Gastrocnemius medialis (tissue), 4 donors: ENCODE measurements at regions not wholly inside any gene's neighbourhood (a gene's known extent, or its start where the extent isn't known, plus 50 kb on each side); places are given as distances from the start of the nearest gene placed in this dataset.

Source experiments
- ATAC-seq, 2 donors: fragments of 150-250 bp; one replicate each; pipeline ENCODE4 v1.9.1; 2016
- DNase-seq, 2 donors: peaks; one replicate each; pipeline ENCODE4 v3.0.0-alpha.2; 2019
- H3K27ac ChIP-seq, 4 donors: fragments of 200-600 bp; sonication (generic); 1 replicate in 1 of 4; 2 replicates in 3 of 4; pipeline ENCODE4 v1.5.1; 2016 to 2018; ENCODE audit warnings: mild to moderate bottlenecking in 2 of 4, moderate library complexity in 1 of 4
- H3K27me3 ChIP-seq, 3 donors: fragments of 200-600 bp; sonication (generic) in 2 of 3; 1 replicate in 1 of 3; 2 replicates in 2 of 3; pipeline versions ENCODE4 v1.5.1 to v1.6.0; 2016 to 2019; ENCODE audit warnings: mild to moderate bottlenecking in 1 of 3, moderate library complexity in 1 of 3
- H3K36me3 ChIP-seq, 2 donors: fragments of 200-600 bp; sonication (generic) in 1 of 2; one replicate each; pipeline ENCODE4 v1.5.1; 2017 to 2018
- H3K4me1 ChIP-seq, 2 donors: fragments of 200-600 bp; sonication (generic) in 1 of 2; one replicate each; pipeline ENCODE4 v1.5.1; 2016 to 2017; ENCODE audit warnings: mild to moderate bottlenecking in 2 of 2
- H3K4me3 ChIP-seq, 4 donors: fragments of 200-600 bp; sonication (generic) in 3 of 4; 1 replicate in 1 of 4; 2 replicates in 3 of 4; pipeline ENCODE4 v1.5.1; 2016 to 2019; ENCODE audit warnings: mild to moderate bottlenecking in 2 of 4
- H3K9me3 ChIP-seq, 3 donors: fragments of 200-600 bp; sonication (generic) in 2 of 3; 1 replicate in 1 of 3; 2 replicates in 2 of 3; pipeline ENCODE4 v1.5.1; 2016 to 2019
- POLR2A ChIP-seq, 2 donors: fragments of 450-650 bp; IDR thresholded peaks; one replicate each; pipeline ENCODE4 v1.6.1; 2017; ENCODE audit warnings: antibody characterized with exemption in 2 of 2, mild to moderate bottlenecking in 2 of 2, moderate library complexity in 2 of 2
- in situ Hi-C, 4 donors: fragments of 200-750 bp; cut with MboI; loops; one replicate each; pipeline versions ENCODE4 v1.15.0 to v1.8.0; 2017; ENCODE audit warnings: low sequenced_read_pairs in 4 of 4
- intact Hi-C: fragments of 100-400 bp; cut with DNase I; formaldehyde crosslinking; loops from one replicate; pipeline ENCODE4 v1.15.1; 2023; ENCODE audit warnings: low total_unique reads
- TF ChIP-seq, protein P1 (sequence below), 5 experiments: fragments of 450-650 bp in 3 of 5; fragments of 200-600 bp in 2 of 5; sonication (generic) in 2 of 5; IDR thresholded peaks in 4 of 5; conservative IDR thresholded peaks in 1 of 5; 1 replicate in 4 of 5; 2 replicates in 1 of 5; pipeline ENCODE4 v1.5.1; 2016 to 2019; ENCODE audit warnings: antibody characterized with exemption in 5 of 5, mild to moderate bottlenecking in 3 of 5, moderate library complexity in 3 of 5

DNA sequence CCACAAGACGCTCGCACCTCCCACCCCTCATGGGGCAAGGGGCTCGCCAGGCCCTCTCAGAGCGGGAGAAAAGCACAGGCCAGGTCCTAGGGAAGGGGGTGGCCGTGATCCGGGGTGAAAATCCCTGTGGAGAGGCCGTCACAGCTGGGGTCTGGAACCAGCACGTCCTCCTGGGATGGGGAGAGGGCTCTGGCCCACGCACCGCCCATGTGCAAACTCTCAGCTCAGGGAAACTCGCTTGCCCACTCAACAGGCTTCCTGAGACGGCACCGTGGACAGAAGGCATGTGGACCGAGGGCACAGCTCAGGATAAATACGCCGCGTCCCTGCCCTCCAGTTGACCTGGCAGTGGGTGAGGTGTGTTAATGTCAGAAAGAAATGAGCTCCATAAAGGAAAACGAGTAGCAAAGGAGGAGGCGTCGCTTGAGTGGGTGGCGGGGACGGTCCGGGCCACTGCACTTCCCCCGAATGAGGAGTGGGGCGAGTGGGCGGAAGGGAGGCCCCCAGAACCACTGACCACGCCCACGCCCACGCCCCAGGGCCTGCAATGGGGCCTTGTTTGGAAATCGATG is 57.6 kb upstream of the GALNT9 start:
- H3K27ac ChIP-seq: no peak overlapping the region
- in situ Hi-C loops (loop anchor here in 1 of 4 donors (25.0 kb wide), 1 partner anchor 100 kb away; no protein-coding TSS in a partner anchor), intact Hi-C loops (no loop called here)
- H3K4me1 ChIP-seq: no peaks in the 10 kb centered on the region
- DNase-seq (no peak), ATAC-seq (no peak)
- TF ChIP-seq, protein P1, sequence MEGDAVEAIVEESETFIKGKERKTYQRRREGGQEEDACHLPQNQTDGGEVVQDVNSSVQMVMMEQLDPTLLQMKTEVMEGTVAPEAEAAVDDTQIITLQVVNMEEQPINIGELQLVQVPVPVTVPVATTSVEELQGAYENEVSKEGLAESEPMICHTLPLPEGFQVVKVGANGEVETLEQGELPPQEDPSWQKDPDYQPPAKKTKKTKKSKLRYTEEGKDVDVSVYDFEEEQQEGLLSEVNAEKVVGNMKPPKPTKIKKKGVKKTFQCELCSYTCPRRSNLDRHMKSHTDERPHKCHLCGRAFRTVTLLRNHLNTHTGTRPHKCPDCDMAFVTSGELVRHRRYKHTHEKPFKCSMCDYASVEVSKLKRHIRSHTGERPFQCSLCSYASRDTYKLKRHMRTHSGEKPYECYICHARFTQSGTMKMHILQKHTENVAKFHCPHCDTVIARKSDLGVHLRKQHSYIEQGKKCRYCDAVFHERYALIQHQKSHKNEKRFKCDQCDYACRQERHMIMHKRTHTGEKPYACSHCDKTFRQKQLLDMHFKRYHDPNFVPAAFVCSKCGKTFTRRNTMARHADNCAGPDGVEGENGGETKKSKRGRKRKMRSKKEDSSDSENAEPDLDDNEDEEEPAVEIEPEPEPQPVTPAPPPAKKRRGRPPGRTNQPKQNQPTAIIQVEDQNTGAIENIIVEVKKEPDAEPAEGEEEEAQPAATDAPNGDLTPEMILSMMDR (IDR thresholded peaks at IDR 0.05 in 4 of 5, conservative IDR thresholded peaks at IDR 0.05 in 1 of 5): no peak
- TF ChIP-seq POLR2A (IDR thresholded peaks at IDR 0.05): no peak
- H3K4me3 ChIP-seq: no peak overlapping the region
- H3K36me3 ChIP-seq: no peaks in the 10 kb centered on the region
- H3K9me3 ChIP-seq: no peaks in the 10 kb centered on the region
- peaks cover 20 to 40% (median 40%) of the 10 kb centered on the region in 3 donors for H3K27me3 ChIP-seq

DNA sequence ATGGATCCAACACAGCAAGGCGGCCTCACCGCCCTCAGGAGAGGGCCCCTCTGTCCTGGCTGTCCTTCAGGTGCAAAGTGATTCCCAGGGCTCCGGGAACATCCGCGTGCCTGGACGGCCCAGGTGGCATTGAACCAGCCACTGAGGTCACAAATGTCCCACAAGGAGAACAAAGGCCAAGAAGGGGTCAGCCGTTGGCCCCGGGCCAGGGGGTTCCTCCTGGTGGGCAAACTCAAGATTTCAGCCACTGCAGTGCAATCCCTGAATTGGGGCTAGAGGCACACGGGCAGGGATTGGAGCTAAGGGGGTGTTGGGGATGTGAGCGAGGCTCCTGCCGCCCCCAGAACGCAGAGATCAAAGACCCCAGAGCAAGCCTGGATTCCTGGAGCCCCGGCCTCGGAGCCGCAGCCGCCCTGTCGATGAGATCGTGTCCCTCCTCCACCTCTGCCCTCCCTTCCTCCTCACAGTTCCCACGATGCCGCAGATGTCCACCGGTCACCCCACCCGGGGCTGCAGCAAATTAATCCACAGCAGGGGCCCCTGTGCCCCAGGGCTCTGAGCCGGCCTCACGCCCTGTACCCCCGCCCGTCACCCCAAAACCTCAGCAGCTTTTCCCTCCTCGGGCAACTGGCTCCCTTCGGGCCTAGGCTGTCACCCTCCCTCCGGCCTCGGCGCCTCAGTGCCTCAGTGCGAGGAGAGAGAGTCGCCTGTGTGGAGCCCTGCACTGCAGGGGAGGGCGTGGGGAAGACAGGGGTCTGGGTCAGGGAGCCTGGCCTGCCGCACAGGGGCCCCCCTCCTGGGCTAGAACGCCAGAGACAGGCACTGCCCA is 56.7 kb upstream of the GALNT9 start:
- no peak overlapping the region for H3K27ac ChIP-seq
- in situ Hi-C loops: loop anchor here in 1 of 4 donors (25.0 kb wide), 1 partner anchor 99 kb away; no protein-coding TSS in a partner anchor
- no peak for DNase-seq
- H3K9me3 ChIP-seq: no peaks in the 10 kb centered on the region
- TF ChIP-seq, protein P1 (IDR thresholded peaks at IDR 0.05 in 4 of 5, conservative IDR thresholded peaks at IDR 0.05 in 1 of 5): no peak
- no peak for TF ChIP-seq POLR2A (IDR thresholded peaks at IDR 0.05)
- no peak overlapping the region for H3K4me3 ChIP-seq
- peaks cover 25 to 48% (median 43%) of the 10 kb centered on the region in 3 donors for H3K27me3 ChIP-seq
- no peak for ATAC-seq
- no peaks in the 10 kb centered on the region for H3K4me1 ChIP-seq
- intact Hi-C loops: no loop called here
- no peaks in the 10 kb centered on the region for H3K36me3 ChIP-seq

DNA sequence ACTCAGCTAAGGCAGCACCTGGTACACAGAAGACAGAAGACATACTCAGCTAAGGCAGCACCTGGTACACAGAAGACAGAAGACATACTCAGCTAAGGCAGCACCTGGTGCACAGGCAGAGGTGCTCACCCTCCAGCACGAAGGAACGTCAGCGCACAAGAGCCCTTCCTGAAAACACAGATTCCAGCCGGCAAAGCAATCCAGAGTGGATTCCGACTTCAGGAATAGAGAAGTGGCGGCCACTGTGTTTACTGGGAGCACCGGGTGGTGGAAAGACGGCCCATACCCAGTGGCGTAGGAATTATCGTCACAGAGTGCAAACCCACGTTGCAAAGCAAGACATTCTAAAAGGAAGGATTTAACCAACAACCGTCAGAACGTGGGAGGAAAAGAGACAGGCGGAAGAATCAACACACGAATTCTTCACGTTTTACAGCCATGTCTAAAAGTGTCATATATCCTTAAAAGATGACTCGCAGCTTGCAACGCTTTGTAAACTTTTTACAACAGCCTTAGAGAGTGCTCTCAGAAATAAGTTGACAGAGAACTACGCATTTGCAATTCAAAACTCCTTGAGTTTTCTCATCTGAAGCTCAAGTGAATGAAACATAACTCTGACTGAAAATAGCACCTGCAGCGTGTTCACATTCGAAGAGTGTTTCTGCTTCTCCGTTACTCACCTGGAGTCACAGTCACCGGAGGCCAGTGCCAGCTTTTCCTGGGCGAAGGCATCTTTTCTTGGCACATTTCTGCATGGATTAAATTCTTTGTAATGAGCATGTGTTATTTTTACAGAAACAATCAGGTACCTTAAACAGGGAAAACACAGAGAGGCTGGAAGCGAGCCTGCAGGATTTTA is 55.8 kb upstream of the GALNT9 start:
- Histone ChIP-seq H3K36me3 (no peaks in the 10 kb centered on the region), H3K27me3 (peaks cover 34 to 55% (median 51%) of the 10 kb centered on the region in 3 donors), H3K4me1 (no peaks in the 10 kb centered on the region), H3K4me3 (no peak overlapping the region), H3K27ac (no peak overlapping the region), H3K9me3 (no peaks in the 10 kb centered on the region)
- no peak for DNase-seq
- no peak for ATAC-seq
- intact Hi-C loops (no loop called here), in situ Hi-C loops (loop anchor here in 1 of 4 donors (25.0 kb wide), 1 partner anchor 98 kb away; no protein-coding TSS in a partner anchor)
- TF ChIP-seq, protein P1 (IDR thresholded peaks at IDR 0.05 in 4 of 5, conservative IDR thresholded peaks at IDR 0.05 in 1 of 5): no peak
- TF ChIP-seq POLR2A (IDR thresholded peaks at IDR 0.05): no peak

DNA sequence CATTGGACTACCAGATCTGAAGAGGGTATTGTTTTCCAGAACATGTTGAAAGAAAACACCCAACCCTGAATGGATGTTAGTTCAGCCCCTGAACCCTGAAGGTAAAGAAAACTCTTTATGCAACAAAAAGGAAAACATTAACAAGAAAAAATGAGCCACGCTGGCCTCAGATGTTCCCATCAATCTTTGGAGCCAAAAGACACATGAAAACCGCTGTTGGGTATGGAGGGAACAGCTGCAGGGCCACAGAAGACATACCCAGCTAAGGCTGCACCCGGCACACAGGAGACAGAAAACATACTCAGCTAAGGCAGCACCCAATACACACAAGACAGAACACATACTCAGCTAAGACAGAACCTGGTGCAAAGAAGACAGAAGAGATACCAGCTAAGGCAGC is 51.3 kb upstream of the GALNT9 start:
- H3K9me3 ChIP-seq: no peaks in the 10 kb centered on the region
- H3K36me3 ChIP-seq: no peaks in the 10 kb centered on the region
- no peak overlapping the region for H3K4me3 ChIP-seq
- DNase-seq (no peak), ATAC-seq (no peak)
- no peaks in the 10 kb centered on the region for H3K4me1 ChIP-seq
- intact Hi-C loops: no loop called here
- TF ChIP-seq POLR2A (IDR thresholded peaks at IDR 0.05): no peak
- TF ChIP-seq, protein P1 (IDR thresholded peaks at IDR 0.05 in 4 of 5, conservative IDR thresholded peaks at IDR 0.05 in 1 of 5): no peak
- in situ Hi-C loops: loop anchor here in 1 of 4 donors (25.0 kb wide), 1 partner anchor 93 kb away; no protein-coding TSS in a partner anchor
- peaks cover 45 to 61% (median 46%) of the 10 kb centered on the region in 3 donors for H3K27me3 ChIP-seq
- no peak overlapping the region for H3K27ac ChIP-seq
